HG02798 (cell line): ENCODE measurements at regions not wholly inside any gene's neighbourhood (a gene's known extent, or its start where the extent isn't known, plus 50 kb on each side); places are given as distances from the start of the nearest gene placed in this dataset.
A peak's percentile ranks its signal among the peaks of the same experiment; 100 is the strongest.

Experiments used
- ATAC-seq: cut with Tn5 transposase; IDR thresholded peaks from one replicate; pipeline ENCODE4 v1.9.1; 2021; ENCODE audit warnings: mild to moderate bottlenecking; ENCODE audit not compliant: unreplicated experiment, poor library complexity

GRCh38 chr2:181764095-181764963 lies 84.0 kb upstream of the NEUROD1 start:
- ATAC-seq, result no peak

- ATAC-seq, result no peak
Observed at GRCh38 chr2:181766129-181766528, 85.8 kb upstream of the NEUROD1 start.

- no peak for ATAC-seq
Observed at GRCh38 chr2:181770150-181770549, 89.8 kb upstream of the NEUROD1 start.

- ATAC-seq, result no peak
Observed at GRCh38 chr2:181771356-181771755, 91.0 kb upstream of the NEUROD1 start.

- no peak for ATAC-seq
Observed at GRCh38 chr2:181772334-181772733, 92.0 kb upstream of the NEUROD1 start.

- no peak for ATAC-seq
Observed at GRCh38 chr2:181772777-181773176, 92.5 kb upstream of the NEUROD1 start.

- ATAC-seq, result peak; percentile 38
Observed at GRCh38 chr2:181774685-181775084, 94.4 kb upstream of the NEUROD1 start.

- ATAC-seq, result no peak
Observed at GRCh38 chr2:181776336-181776735, 96.0 kb upstream of the NEUROD1 start.

GRCh38 chr2:181777734-181778133 lies 97.4 kb upstream of the NEUROD1 start:
- ATAC-seq, result no peak

- no peak for ATAC-seq
Observed at GRCh38 chr2:181778621-181779201, 98.4 kb upstream of the NEUROD1 start.

- peak; percentile 49 for ATAC-seq
Observed at GRCh38 chr2:181779288-181780021, 99.1 kb upstream of the NEUROD1 start.

GRCh38 chr2:181780047-181780651 lies 99.8 kb upstream of the NEUROD1 start:
- ATAC-seq, result peak; percentile 63

- ATAC-seq, result peak; percentile 15
Observed at GRCh38 chr2:181780657-181781056, 100.3 kb upstream of the NEUROD1 start.

- ATAC-seq, result peak; percentile 44
Observed at GRCh38 chr2:181781078-181781786, 100.9 kb upstream of the NEUROD1 start.

GRCh38 chr2:181782660-181783059 lies 102.3 kb upstream of the NEUROD1 start:
- ATAC-seq, result no peak

GRCh38 chr2:181784556-181784955 lies 104.2 kb upstream of the NEUROD1 start:
- no peak for ATAC-seq

GRCh38 chr2:181785691-181786344 lies 105.5 kb upstream of the NEUROD1 start:
- ATAC-seq, result no peak

GRCh38 chr2:181786371-181787228 lies 104.9 kb upstream of the ITPRID2 start:
- ATAC-seq, result no peak
